HEK293T (cell line): ENCODE measurements at regions not wholly inside any gene's neighbourhood (a gene's known extent, or its start where the extent isn't known, plus 50 kb on each side); places are given as distances from the start of the nearest gene placed in this dataset.

Experiments used
- ARNT ChIP-seq: fragments of 450-650 bp; IDR thresholded peaks from 2 replicates; pipeline ENCODE4 v1.6.1; 2017; ENCODE audit warnings: mild to moderate bottlenecking
- BHLHE40 ChIP-seq: fragments of 450-650 bp; IDR thresholded peaks from 2 replicates; pipeline ENCODE4 v1.6.1; 2016; ENCODE audit warnings: mild to moderate bottlenecking, moderate library complexity, borderline replicate concordance
- CTBP1 ChIP-seq: fragments of 450-650 bp; IDR thresholded peaks from 2 replicates; pipeline ENCODE4 v1.6.1; 2016; ENCODE audit warnings: borderline replicate concordance
- ELF4 ChIP-seq: fragments of 450-650 bp; IDR thresholded peaks from 2 replicates; pipeline ENCODE4 v1.6.1; 2017; ENCODE audit warnings: antibody characterized with exemption
- FOXA1 ChIP-seq: fragments of 450-650 bp; IDR thresholded peaks from 2 replicates; pipeline ENCODE4 v1.6.1; 2016; ENCODE audit warnings: mild to moderate bottlenecking
- FOXK2 ChIP-seq: fragments of 450-650 bp; IDR thresholded peaks from 2 replicates; pipeline ENCODE4 v1.6.1; 2016; ENCODE audit warnings: mild to moderate bottlenecking
- FOXM1 ChIP-seq: fragments of 450-650 bp; IDR thresholded peaks from 2 replicates; pipeline ENCODE4 v1.6.1; 2017; ENCODE audit warnings: mild to moderate bottlenecking, borderline replicate concordance
- HDGF ChIP-seq: fragments of 450-650 bp; IDR thresholded peaks from 2 replicates; pipeline ENCODE4 v1.6.1; 2017; ENCODE audit warnings: antibody characterized with exemption, borderline replicate concordance
- NFRKB ChIP-seq: fragments of 450-650 bp; IDR thresholded peaks from 2 replicates; pipeline ENCODE4 v1.6.1; 2016; ENCODE audit warnings: mild to moderate bottlenecking, moderate library complexity
- PKNOX1 ChIP-seq: fragments of 450-650 bp; IDR thresholded peaks from 2 replicates; pipeline ENCODE4 v1.6.1; 2016
- SP1 ChIP-seq: fragments of 450-650 bp; IDR thresholded peaks from 2 replicates; pipeline ENCODE4 v1.6.1; 2017
- SUZ12 ChIP-seq: fragments of 450-650 bp; IDR thresholded peaks from 2 replicates; pipeline ENCODE4 v1.6.1; 2016; ENCODE audit warnings: mild to moderate bottlenecking
- TARDBP ChIP-seq: fragments of 450-650 bp; IDR thresholded peaks from 2 replicates; pipeline ENCODE4 v1.6.1; 2016
- ZNF384 ChIP-seq: fragments of 450-650 bp; IDR thresholded peaks from 2 replicates; pipeline ENCODE4 v1.6.1; 2016

GRCh38 chr4:126414741-126415140 is 1100.0 kb downstream of the FAT4 start:
- TF ChIP-seq SP1 (no peak), BHLHE40 (no peak), FOXK2 (no peak), SUZ12 (no peak), ARNT (no peak), CTBP1 (no peak), FOXM1 (no peak), NFRKB (no peak), TARDBP (no peak), ELF4 (no peak), PKNOX1 (no peak), FOXA1 (no peak), HDGF (no peak), ZNF384 (no peak)
